ENCODE measurements at regions not wholly inside any gene's neighbourhood (a gene's known extent, or its start where the extent isn't known, plus 50 kb on each side); places are given as distances from the start of the nearest gene placed in this dataset.

DNA sequence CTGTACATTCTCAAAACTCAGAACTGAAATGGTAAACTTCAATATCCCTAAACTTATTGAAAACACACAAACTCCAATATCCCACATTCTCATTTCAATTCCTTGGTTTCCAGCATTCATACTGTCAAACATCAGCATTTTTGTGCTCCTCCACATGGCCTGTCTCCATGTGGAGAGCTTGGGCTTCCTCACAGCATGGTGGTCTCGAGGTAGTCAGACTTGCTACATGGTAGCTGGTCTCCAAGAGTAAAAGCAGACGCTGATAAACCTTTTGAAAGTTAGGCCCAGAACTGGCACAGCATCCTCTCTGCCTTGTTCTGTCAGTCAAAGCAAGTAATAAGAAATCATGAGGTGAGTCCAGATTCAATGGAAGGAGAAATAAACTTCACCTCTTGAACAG, 70.5 kb downstream of the VCPKMT start:
- TF ChIP-seq, protein P1, sequence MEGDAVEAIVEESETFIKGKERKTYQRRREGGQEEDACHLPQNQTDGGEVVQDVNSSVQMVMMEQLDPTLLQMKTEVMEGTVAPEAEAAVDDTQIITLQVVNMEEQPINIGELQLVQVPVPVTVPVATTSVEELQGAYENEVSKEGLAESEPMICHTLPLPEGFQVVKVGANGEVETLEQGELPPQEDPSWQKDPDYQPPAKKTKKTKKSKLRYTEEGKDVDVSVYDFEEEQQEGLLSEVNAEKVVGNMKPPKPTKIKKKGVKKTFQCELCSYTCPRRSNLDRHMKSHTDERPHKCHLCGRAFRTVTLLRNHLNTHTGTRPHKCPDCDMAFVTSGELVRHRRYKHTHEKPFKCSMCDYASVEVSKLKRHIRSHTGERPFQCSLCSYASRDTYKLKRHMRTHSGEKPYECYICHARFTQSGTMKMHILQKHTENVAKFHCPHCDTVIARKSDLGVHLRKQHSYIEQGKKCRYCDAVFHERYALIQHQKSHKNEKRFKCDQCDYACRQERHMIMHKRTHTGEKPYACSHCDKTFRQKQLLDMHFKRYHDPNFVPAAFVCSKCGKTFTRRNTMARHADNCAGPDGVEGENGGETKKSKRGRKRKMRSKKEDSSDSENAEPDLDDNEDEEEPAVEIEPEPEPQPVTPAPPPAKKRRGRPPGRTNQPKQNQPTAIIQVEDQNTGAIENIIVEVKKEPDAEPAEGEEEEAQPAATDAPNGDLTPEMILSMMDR (IDR thresholded peaks at IDR 0.05): no peak
- no peak for TF ChIP-seq ZFX (IDR thresholded peaks at IDR 0.05; ENCODE audit: borderline replicate concordance)

All from 22Rv1 (cell line).